GM21381 (cell line): ENCODE measurements at regions not wholly inside any gene's neighbourhood (a gene's known extent, or its start where the extent isn't known, plus 50 kb on each side); places are given as distances from the start of the nearest gene placed in this dataset.
"Not testable (repeated sequence)": the region's sequence is repeated elsewhere in the genome, so short reads cannot be mapped to it uniquely, and the experiment has no call there.

Experiments
- ATAC-seq: cut with Tn5 transposase; IDR thresholded peaks from one replicate; pipeline ENCODE4 v1.9.1; 2021; ENCODE audit warnings: mild to moderate bottlenecking, moderate library complexity; ENCODE audit not compliant: unreplicated experiment

- no peak for ATAC-seq
Observed at GRCh38 chr13:64755961-64756360, 2474.2 kb downstream of the PCDH9 start.

GRCh38 chr13:64753233-64754000 is 2476.7 kb downstream of the PCDH9 start:
- no peak for ATAC-seq

GRCh38 chr13:64749301-64749700 is 2480.8 kb downstream of the PCDH9 start:
- no peak for ATAC-seq

- no peak for ATAC-seq
Observed at GRCh38 chr13:64746845-64747244, 2483.3 kb downstream of the PCDH9 start.

- ATAC-seq, result no peak
Observed at GRCh38 chr13:64740493-64740892, 2489.6 kb downstream of the PCDH9 start.

- no peak for ATAC-seq
Observed at GRCh38 chr13:64725492-64725891, 2504.6 kb downstream of the PCDH9 start.

- no peak for ATAC-seq
Observed at GRCh38 chr13:64723724-64724123, 2506.4 kb downstream of the PCDH9 start.

- no peak for ATAC-seq
Observed at GRCh38 chr13:64718116-64718515, 2512.0 kb downstream of the PCDH9 start.

- ATAC-seq, result no peak
Observed at GRCh38 chr13:64716936-64717335, 2513.2 kb downstream of the PCDH9 start.

- ATAC-seq, result no peak
Observed at GRCh38 chr13:64709079-64709478, 2521.1 kb downstream of the PCDH9 start.

GRCh38 chr13:64704121-64704649 is 2526.0 kb downstream of the PCDH9 start:
- no peak for ATAC-seq

GRCh38 chr13:64697226-64697625 is 2532.9 kb downstream of the PCDH9 start:
- ATAC-seq, result no peak

- ATAC-seq, result no peak
Observed at GRCh38 chr13:64688893-64689677, 2541.1 kb downstream of the PCDH9 start.

GRCh38 chr13:64686536-64686935 is 2543.6 kb downstream of the PCDH9 start:
- not testable (repeated sequence) for ATAC-seq

GRCh38 chr13:64684685-64685431 is 2545.3 kb downstream of the PCDH9 start:
- no peak for ATAC-seq

GRCh38 chr13:64684108-64684507 is 2546.0 kb downstream of the PCDH9 start:
- no peak for ATAC-seq

GRCh38 chr13:64680739-64681138 is 2549.4 kb downstream of the PCDH9 start:
- ATAC-seq, result no peak

GRCh38 chr13:64675255-64675892 is 2554.8 kb downstream of the PCDH9 start:
- no peak for ATAC-seq

GRCh38 chr13:64674126-64674525 is 2556.0 kb downstream of the PCDH9 start:
- ATAC-seq, result no peak

- no peak for ATAC-seq
Observed at GRCh38 chr13:64672751-64673150, 2557.4 kb downstream of the PCDH9 start.
